Vagina (tissue), 2 donors: ENCODE measurements at regions not wholly inside any gene's neighbourhood (a gene's known extent, or its start where the extent isn't known, plus 50 kb on each side); places are given as distances from the start of the nearest gene placed in this dataset.
"Not testable (repeated sequence)": the region's sequence is repeated elsewhere in the genome, so short reads cannot be mapped to it uniquely, and the experiment has no call there.

ENCODE experiments used
- DNase-seq, 2 donors: peaks; one replicate each; pipeline ENCODE4 v3.0.0-alpha.2; 2017; ENCODE audit errors: extremely low spot score in 2 of 2
- H3K27ac ChIP-seq: fragments of 200-600 bp; sonication (generic); one replicate; pipeline ENCODE4 v1.5.1; 2019
- H3K27me3 ChIP-seq: fragments of 200-600 bp; sonication (generic); one replicate; pipeline ENCODE4 v1.5.1; 2019
- H3K36me3 ChIP-seq, 2 donors: fragments of 200-600 bp; sonication (generic); one replicate each; pipeline ENCODE4 v1.5.1; 2017 to 2019
- H3K4me1 ChIP-seq: fragments of 200-600 bp; sonication (generic); one replicate; pipeline ENCODE4 v1.5.1; 2019
- H3K4me3 ChIP-seq, 2 donors: fragments of 200-600 bp; sonication (generic); 1 replicate in 1 of 2; 2 replicates in 1 of 2; pipeline ENCODE4 v1.5.1; 2016 to 2019
- H3K9me3 ChIP-seq: fragments of 200-600 bp; sonication (generic); one replicate; pipeline ENCODE4 v1.5.1; 2019
- CTCF ChIP-seq, 3 experiments: fragments of 450-650 bp in 2 of 3; fragments of 200-600 bp in 1 of 3; sonication (generic) in 1 of 3; IDR thresholded peaks; one replicate each; pipeline ENCODE4 v1.5.1; 2017 to 2019; ENCODE audit warnings: antibody characterized with exemption in 3 of 3, mild to moderate bottlenecking in 2 of 3, moderate library complexity in 2 of 3
- POLR2A ChIP-seq, 2 donors: fragments of 450-650 bp; IDR thresholded peaks; one replicate each; pipeline ENCODE4 v1.6.1; 2017; ENCODE audit warnings: antibody characterized with exemption in 2 of 2, mild to moderate bottlenecking in 2 of 2, moderate library complexity in 2 of 2
- POLR2AphosphoS5 ChIP-seq, 2 donors: sonication (generic); formaldehyde crosslinking; IDR thresholded peaks; one replicate each; pipeline ENCODE4 v1.9.0; 2017; ENCODE audit warnings: antibody characterized with exemption in 2 of 2, mild to moderate bottlenecking in 2 of 2, low read depth in 1 of 2; ENCODE audit not compliant: insufficient read depth in 1 of 2
- intact Hi-C: fragments of 100-400 bp; cut with DNase I; formaldehyde crosslinking; loops from one replicate; pipeline ENCODE4 v1.15.1; 2023

- Histone ChIP-seq H3K27ac (no peak overlapping the region), H3K9me3 (no peaks in the 10 kb centered on the region), H3K4me3 (no peak overlapping the region), H3K4me1 (no peaks in the 10 kb centered on the region), H3K27me3 (no peaks in the 10 kb centered on the region), H3K36me3 (no peaks in the 10 kb centered on the region)
- TF ChIP-seq POLR2A (IDR thresholded peaks at IDR 0.05): no peak
- TF ChIP-seq CTCF (IDR thresholded peaks at IDR 0.05): no peak
- intact Hi-C loops: no loop called here
- no peak for DNase-seq
These were observed 1212.0 kb downstream of the GALC start for GRCh38 chr14:86780876-86781510.

GRCh38 chr14:86780461-86780860 lies 1212.5 kb downstream of the GALC start:
- Histone ChIP-seq H3K36me3 (no peaks in the 10 kb centered on the region), H3K9me3 (no peaks in the 10 kb centered on the region), H3K27me3 (no peaks in the 10 kb centered on the region), H3K27ac (no peak overlapping the region), H3K4me1 (no peaks in the 10 kb centered on the region), H3K4me3 (no peak overlapping the region)
- DNase-seq: no peak
- intact Hi-C loops: no loop called here
- no peak for TF ChIP-seq POLR2A (IDR thresholded peaks at IDR 0.05)
- TF ChIP-seq POLR2AphosphoS5 (IDR thresholded peaks at IDR 0.05; ENCODE audit: insufficient read depth in 1 of 2, low read depth in 1 of 2): no peak
- TF ChIP-seq CTCF (IDR thresholded peaks at IDR 0.05): no peak

GRCh38 chr14:86779416-86779815 lies 1213.6 kb downstream of the GALC start:
- no peaks in the 10 kb centered on the region for H3K4me1 ChIP-seq
- TF ChIP-seq POLR2AphosphoS5 (IDR thresholded peaks at IDR 0.05; ENCODE audit: insufficient read depth in 1 of 2, low read depth in 1 of 2) (no peak), CTCF (IDR thresholded peaks at IDR 0.05) (no peak), POLR2A (IDR thresholded peaks at IDR 0.05) (no peak)
- intact Hi-C loops: no loop called here
- no peak overlapping the region for H3K4me3 ChIP-seq
- DNase-seq: no peak
- H3K9me3 ChIP-seq: no peaks in the 10 kb centered on the region
- H3K27me3 ChIP-seq: no peaks in the 10 kb centered on the region
- no peak overlapping the region for H3K27ac ChIP-seq
- no peaks in the 10 kb centered on the region for H3K36me3 ChIP-seq

- intact Hi-C loops: no loop called here
- no peak for DNase-seq
- H3K4me3 ChIP-seq: no peak overlapping the region
- TF ChIP-seq CTCF (IDR thresholded peaks at IDR 0.05) (no peak), POLR2AphosphoS5 (IDR thresholded peaks at IDR 0.05; ENCODE audit: insufficient read depth in 1 of 2, low read depth in 1 of 2) (no peak), POLR2A (IDR thresholded peaks at IDR 0.05) (no peak)
- no peaks in the 10 kb centered on the region for H3K27me3 ChIP-seq
- H3K9me3 ChIP-seq: no peaks in the 10 kb centered on the region
- no peaks in the 10 kb centered on the region for H3K4me1 ChIP-seq
- H3K27ac ChIP-seq: no peak overlapping the region
- no peaks in the 10 kb centered on the region for H3K36me3 ChIP-seq
These were observed 1214.9 kb downstream of the GALC start for GRCh38 chr14:86777963-86778602.

- H3K4me3 ChIP-seq, H3K27me3 ChIP-seq, intact Hi-C loops, H3K36me3 ChIP-seq, H3K27ac ChIP-seq, H3K4me1 ChIP-seq, H3K9me3 ChIP-seq, DNase-seq: not testable (repeated sequence)
These were observed 1217.1 kb downstream of the GALC start for GRCh38 chr14:86775896-86776295.
